ENCODE measurements at regions not wholly inside any gene's neighbourhood (a gene's known extent, or its start where the extent isn't known, plus 50 kb on each side); places are given as distances from the start of the nearest gene placed in this dataset.

DNA sequence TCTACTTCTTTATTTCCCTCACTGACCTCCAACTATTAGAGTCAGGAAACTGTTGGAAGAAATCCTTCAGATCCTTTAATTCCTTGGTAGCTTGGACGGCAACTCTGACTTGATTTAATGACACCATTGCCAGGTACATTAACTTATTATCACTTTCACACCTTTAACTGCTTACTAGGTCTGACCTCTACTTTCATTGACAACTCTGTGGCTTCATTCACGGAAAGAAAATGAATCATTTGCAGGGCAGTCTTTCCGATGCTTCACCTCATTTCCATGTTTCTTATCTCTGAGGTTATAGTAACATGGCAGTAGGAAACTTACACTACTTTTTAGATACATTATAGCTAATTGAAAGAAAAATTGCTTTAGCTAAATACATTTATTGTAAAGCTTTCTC lies 82.6 kb upstream of the PDGFD start:
- no peak for TF ChIP-seq CTCF (IDR thresholded peaks at IDR 0.05)
- TF ChIP-seq POLR2A (IDR thresholded peaks at IDR 0.05), result no peak
- TF ChIP-seq EP300 (IDR thresholded peaks at IDR 0.05), result no peak
- no peak for TF ChIP-seq POLR2AphosphoS5 (IDR thresholded peaks at IDR 0.05)
